ENCODE measurements at regions not wholly inside any gene's neighbourhood (a gene's known extent, or its start where the extent isn't known, plus 50 kb on each side); places are given as distances from the start of the nearest gene placed in this dataset.

- Mint-ChIP-seq H3K27ac (ENCODE audit: unreplicated experiment) (no peak overlapping the region), H3K4me1 (ENCODE audit: low read depth, unreplicated experiment) (peaks cover 2% of the 10 kb centered on the region), H3K27me3 (ENCODE audit: unreplicated experiment) (peaks cover 3% of the 10 kb centered on the region), H3K4me3 (ENCODE audit: unreplicated experiment) (no peak overlapping the region), H3K9me3 (ENCODE audit: unreplicated experiment) (peaks cover 4% of the 10 kb centered on the region), H3K36me3 (ENCODE audit: unreplicated experiment) (peaks cover 7% of the 10 kb centered on the region)
- DNase-seq = no peak
- TF ChIP-seq CTCF (IDR thresholded peaks at IDR 0.05; ENCODE audit: partially characterized antibody, unreplicated experiment) = no peak
These were observed 117.0 kb downstream of the ANKRD60 start for GRCh38 chr20:58111310-58112016.

GRCh38 chr20:58109918-58110635, 118.4 kb downstream of the ANKRD60 start:
- no peak for DNase-seq
- Mint-ChIP-seq H3K4me3 (ENCODE audit: unreplicated experiment) (no peak overlapping the region), H3K27ac (ENCODE audit: unreplicated experiment) (no peak overlapping the region), H3K4me1 (ENCODE audit: low read depth, unreplicated experiment) (peaks cover 2% of the 10 kb centered on the region), H3K36me3 (ENCODE audit: unreplicated experiment) (peaks cover 7% of the 10 kb centered on the region), H3K9me3 (ENCODE audit: unreplicated experiment) (peaks cover 4% of the 10 kb centered on the region), H3K27me3 (ENCODE audit: unreplicated experiment) (peaks cover 3% of the 10 kb centered on the region)
- no peak for TF ChIP-seq CTCF (IDR thresholded peaks at IDR 0.05; ENCODE audit: partially characterized antibody, unreplicated experiment)

- Mint-ChIP-seq H3K4me1 (ENCODE audit: low read depth, unreplicated experiment) (peaks cover 2% of the 10 kb centered on the region), H3K9me3 (ENCODE audit: unreplicated experiment) (peaks cover 4% of the 10 kb centered on the region), H3K27me3 (ENCODE audit: unreplicated experiment) (peaks cover 3% of the 10 kb centered on the region), H3K27ac (ENCODE audit: unreplicated experiment) (no peak overlapping the region), H3K4me3 (ENCODE audit: unreplicated experiment) (no peak overlapping the region), H3K36me3 (ENCODE audit: unreplicated experiment) (peaks cover 7% of the 10 kb centered on the region)
- DNase-seq = no peak
- TF ChIP-seq CTCF (IDR thresholded peaks at IDR 0.05; ENCODE audit: partially characterized antibody, unreplicated experiment) = no peak
These were observed 119.2 kb downstream of the ANKRD60 start for GRCh38 chr20:58109126-58109880.

- Mint-ChIP-seq H3K4me1 (ENCODE audit: low read depth, unreplicated experiment) (peaks cover 2% of the 10 kb centered on the region), H3K4me3 (ENCODE audit: unreplicated experiment) (no peak overlapping the region), H3K27ac (ENCODE audit: unreplicated experiment) (no peak overlapping the region), H3K27me3 (ENCODE audit: unreplicated experiment) (peaks cover 7% of the 10 kb centered on the region), H3K36me3 (ENCODE audit: unreplicated experiment) (peaks cover 7% of the 10 kb centered on the region), H3K9me3 (ENCODE audit: unreplicated experiment) (no peaks in the 10 kb centered on the region)
- no peak for DNase-seq
- no peak for TF ChIP-seq CTCF (IDR thresholded peaks at IDR 0.05; ENCODE audit: partially characterized antibody, unreplicated experiment)
These were observed 120.9 kb downstream of the ANKRD60 start for GRCh38 chr20:58107533-58107932.

Measured in glutamatergic neuron (in vitro differentiated cells).